GM12872 (cell line): ENCODE measurements at regions not wholly inside any gene's neighbourhood (a gene's known extent, or its start where the extent isn't known, plus 50 kb on each side); places are given as distances from the start of the nearest gene placed in this dataset.

Experiments
- CTCF ChIP-seq: IDR thresholded peaks from 3 replicates; pipeline ENCODE4 v1.5.1; 2011; ENCODE audit warnings: low read depth, mild to moderate bottlenecking, low read length, moderate library complexity; ENCODE audit not compliant: insufficient read depth

- TF ChIP-seq CTCF, result no peak
Measured at GRCh38 chr4:24321616-24322015, 262.7 kb downstream of the DHX15 start.

DNA sequence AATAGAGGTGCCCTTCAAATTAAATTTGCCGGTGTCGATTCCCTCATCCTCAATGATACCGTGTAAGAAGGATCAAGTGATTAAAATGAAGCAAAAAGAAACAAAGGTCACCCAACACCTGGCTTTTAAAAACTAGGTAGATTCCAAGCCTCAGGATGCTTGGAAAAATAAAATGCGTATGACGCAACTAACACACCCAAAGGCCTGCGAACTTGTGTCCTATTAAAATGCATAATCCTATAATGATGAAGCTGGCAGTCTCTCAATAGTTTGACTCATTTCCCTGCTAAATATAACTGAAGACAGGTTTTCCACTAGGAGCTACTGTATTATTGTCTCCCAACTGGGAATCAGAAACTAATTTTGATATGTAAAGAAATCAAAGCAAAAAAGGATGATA, 263.2 kb downstream of the DHX15 start:
- no peak for TF ChIP-seq CTCF

DNA sequence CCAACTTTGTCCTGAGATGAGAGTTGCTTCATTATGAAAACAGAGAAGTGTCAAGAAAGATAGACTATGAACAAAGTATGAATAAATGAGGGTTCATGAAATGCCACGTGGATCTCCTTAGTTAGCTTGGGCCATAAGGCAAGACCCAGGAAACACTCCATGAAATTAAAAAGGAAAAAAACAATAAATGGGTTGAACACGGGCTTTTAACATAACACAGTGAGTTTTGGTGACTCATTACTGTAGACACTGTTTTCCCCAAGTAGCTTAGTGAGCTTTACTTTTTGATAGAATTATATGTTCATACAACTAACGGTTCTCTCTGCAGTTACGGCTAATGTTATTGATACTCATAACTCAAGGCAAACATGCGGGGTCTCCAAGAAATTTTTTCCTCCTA, 265.0 kb downstream of the DHX15 start:
- no peak for TF ChIP-seq CTCF

DNA sequence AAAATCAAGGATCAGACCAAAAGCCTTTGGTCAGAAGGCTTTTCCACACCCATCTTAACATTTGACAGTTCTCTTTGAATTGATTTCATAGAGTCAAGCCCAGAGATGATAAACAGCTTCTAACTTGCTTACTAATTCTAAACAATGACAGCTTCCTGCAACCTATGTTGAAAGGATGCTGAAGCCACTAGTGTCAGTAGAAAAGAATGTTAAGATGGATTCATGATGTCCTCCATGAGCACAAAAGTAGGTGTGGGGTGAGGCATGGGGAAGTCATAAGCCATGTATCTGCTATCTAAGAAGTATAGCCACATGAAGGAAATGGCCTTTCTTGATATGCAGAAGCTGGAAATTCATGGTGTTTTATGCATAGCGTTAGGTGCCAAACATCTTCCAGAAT, 269.3 kb downstream of the DHX15 start:
- TF ChIP-seq CTCF, result no peak

DNA sequence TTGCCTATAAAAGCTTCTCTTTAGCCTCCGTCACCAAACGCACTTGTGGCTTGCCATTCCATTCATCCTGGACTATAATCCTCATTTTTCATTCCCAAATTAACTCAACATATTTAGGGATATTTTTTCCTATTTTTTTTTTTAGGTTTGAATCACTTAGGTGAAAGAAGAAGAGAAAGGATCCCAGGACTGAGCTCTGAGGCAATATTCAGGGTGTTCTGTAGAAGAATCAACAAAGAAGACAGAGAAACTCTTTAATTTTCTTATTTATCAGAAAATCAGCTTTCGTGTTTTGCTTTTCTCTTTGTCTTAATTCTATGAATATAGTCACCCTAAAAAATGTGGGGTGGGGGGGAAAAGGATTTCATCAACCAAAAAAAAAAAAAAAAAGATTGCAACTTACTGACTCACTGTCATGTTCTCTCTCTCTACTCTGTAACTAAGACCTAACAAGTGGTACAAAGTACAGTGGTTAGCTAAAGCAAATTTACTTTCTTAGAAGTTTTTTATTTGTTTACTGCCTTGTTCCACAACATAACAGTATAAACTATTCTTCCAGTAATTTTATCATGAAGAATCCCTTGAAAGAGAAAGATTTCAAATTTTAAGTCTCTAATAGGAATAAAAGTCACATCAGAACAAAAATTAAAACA, 272.0 kb downstream of the DHX15 start:
- TF ChIP-seq CTCF, result no peak

- no peak for TF ChIP-seq CTCF
Measured at GRCh38 chr4:24303926-24304325, 280.4 kb downstream of the DHX15 start.

- no peak for TF ChIP-seq CTCF
Measured at GRCh38 chr4:24298911-24299310, 285.4 kb downstream of the DHX15 start.
